GM12874 (cell line): ENCODE measurements at regions not wholly inside any gene's neighbourhood (a gene's known extent, or its start where the extent isn't known, plus 50 kb on each side); places are given as distances from the start of the nearest gene placed in this dataset.

Experiments
- TF ChIP-seq, protein P1 (sequence below): IDR thresholded peaks from 2 replicates; pipeline ENCODE4 v1.5.1; 2011; ENCODE audit warnings: low read depth, mild to moderate bottlenecking, control low read depth, low read length, moderate library complexity; ENCODE audit not compliant: insufficient read depth

DNA sequence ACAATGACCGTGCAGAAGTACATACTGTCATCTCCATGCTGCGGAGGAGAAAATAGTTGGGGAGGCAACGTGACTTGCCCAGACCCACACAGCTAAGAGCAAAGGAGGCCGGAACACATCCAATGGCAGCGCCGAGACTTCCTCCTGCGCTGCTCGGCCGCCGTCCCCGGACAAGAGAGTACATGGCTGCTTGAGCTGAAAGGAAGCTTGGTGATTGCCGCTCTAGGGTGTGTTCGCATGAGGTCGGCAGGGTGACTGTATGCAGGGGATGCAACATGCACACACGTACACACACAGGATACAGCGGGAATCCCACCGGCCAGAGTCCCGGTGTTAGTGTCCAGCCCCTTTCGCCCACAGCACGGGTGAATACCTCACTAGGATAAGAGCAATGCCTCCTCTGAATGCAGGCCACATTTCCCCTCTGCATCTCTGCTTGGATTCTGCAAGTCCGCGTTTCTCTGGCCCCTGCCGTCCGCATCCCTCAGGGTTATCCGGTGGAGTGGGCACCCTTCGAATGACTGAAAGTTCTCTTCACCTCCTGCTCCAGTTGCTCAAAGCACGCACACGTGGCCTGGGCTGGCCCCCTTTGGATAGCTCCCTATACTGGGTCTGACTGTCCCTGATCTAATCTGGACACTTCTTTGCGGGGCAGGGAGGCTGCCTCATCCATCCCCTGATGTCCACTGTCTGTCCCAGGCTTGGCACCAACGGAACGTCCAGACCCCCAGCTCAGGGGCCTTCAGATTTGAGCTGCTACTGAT, 78.8 kb downstream of the GSC start:
- TF ChIP-seq, protein P1, sequence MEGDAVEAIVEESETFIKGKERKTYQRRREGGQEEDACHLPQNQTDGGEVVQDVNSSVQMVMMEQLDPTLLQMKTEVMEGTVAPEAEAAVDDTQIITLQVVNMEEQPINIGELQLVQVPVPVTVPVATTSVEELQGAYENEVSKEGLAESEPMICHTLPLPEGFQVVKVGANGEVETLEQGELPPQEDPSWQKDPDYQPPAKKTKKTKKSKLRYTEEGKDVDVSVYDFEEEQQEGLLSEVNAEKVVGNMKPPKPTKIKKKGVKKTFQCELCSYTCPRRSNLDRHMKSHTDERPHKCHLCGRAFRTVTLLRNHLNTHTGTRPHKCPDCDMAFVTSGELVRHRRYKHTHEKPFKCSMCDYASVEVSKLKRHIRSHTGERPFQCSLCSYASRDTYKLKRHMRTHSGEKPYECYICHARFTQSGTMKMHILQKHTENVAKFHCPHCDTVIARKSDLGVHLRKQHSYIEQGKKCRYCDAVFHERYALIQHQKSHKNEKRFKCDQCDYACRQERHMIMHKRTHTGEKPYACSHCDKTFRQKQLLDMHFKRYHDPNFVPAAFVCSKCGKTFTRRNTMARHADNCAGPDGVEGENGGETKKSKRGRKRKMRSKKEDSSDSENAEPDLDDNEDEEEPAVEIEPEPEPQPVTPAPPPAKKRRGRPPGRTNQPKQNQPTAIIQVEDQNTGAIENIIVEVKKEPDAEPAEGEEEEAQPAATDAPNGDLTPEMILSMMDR, result no peak

DNA sequence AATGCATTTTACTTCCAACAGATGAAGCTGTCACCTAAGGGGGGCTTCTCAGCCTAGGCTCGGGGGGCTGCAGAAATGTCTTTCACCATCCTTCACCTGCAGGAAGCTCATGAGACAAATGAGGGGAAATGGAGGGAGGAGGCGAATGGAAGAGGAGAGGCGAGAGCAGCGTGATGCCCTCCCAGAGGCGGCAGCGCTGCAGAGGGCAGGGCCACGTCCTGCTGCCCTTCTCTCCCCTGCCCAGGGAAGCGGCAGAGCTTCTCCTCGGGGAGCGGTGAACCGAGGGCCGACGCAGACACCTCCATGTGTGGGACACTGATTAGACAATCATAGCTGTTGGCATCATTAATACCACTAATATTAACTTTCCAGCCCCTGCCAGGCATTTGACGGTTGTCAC, 78.3 kb downstream of the SERPINA3 start:
- TF ChIP-seq, protein P1, result no peak

DNA sequence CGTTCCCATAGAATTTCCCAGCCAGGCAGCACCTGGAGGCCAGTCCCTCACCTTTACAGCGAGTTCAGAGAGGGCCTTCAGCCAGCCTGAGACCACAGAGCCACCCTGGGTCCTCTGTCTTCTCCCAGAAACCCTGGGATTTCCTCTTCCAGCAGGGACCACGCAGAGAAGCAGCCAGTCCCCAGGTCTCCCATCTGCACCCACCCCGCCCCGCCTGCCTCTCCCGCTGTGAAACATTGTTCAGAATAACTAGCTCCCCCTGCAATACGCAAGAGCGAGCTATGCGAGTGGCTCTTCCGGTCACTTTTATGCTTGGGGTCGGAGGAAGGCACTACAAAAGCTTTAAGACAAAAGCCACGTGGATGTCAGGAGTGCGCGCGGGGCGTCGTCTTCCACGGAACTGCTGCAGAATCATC, 77.8 kb downstream of the SERPINA3 start:
- TF ChIP-seq, protein P1, result no peak

DNA sequence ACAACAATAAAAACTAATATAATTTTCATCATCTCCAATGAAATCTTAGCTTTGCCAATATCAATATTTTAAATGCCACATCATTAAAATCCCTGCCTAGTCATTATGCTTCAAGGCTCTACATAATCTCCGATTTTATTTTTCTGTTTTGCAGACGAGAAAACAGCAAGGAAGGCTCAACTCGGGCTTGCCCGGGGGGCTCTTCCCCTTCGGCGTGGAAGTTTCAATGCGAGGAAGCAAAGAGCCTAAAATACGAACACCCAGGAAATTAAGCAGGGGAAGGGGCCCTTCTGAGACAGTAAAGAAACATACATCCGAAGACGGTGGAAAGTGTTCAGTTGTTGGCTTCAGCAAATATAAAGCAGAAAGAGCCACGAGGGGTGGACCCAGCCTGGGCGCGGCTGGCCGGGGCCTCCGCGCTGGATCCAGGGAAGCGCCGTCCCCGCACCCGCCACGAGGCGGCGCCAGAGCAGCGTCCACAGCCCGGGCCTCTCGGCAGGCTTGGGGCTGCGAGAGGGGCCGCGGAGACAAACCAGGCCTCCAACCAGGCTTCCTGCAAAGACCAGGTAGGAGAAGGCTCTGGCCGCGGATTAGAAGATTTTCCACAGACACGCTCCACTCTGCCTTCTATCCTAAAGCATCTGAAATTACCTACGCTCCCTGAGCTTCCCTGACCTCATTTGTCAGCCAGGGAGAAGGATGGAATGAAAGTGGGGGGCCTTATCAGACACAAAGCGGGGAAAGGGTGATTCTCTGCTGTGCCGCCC, 77.2 kb downstream of the SERPINA3 start:
- TF ChIP-seq, protein P1, result peak; percentile 100

DNA sequence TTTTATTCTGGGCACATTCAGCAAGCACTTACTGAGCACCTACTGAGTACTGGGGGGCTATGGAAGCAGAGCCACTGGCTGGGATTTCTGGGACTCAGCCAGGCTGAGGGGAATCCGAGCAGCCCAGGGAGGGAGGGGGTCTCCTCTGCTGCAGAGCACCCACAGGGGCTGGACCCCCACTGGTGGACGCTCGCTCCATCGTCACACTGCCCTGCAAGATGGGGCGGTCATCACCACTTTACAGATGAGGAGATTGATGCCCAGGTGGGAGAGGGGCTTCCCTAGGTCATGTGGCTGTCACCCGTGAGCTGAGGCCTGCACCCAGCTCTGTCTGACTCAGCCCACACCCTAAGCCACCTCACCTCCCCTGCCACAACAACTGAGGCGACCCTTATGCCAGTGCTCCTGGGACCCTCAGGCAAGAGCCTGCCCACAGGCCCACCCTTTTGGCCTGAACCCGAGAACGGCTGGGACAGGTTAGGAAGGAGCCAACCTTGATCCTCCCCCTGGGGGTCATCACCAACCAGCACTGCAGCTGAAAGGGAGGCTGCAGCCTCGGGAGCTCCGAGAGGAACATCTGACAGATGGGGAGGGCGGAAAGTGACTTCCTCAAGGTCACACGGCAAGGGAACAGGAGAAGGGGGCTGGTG, 74.4 kb downstream of the SERPINA3 start:
- TF ChIP-seq, protein P1, result no peak

DNA sequence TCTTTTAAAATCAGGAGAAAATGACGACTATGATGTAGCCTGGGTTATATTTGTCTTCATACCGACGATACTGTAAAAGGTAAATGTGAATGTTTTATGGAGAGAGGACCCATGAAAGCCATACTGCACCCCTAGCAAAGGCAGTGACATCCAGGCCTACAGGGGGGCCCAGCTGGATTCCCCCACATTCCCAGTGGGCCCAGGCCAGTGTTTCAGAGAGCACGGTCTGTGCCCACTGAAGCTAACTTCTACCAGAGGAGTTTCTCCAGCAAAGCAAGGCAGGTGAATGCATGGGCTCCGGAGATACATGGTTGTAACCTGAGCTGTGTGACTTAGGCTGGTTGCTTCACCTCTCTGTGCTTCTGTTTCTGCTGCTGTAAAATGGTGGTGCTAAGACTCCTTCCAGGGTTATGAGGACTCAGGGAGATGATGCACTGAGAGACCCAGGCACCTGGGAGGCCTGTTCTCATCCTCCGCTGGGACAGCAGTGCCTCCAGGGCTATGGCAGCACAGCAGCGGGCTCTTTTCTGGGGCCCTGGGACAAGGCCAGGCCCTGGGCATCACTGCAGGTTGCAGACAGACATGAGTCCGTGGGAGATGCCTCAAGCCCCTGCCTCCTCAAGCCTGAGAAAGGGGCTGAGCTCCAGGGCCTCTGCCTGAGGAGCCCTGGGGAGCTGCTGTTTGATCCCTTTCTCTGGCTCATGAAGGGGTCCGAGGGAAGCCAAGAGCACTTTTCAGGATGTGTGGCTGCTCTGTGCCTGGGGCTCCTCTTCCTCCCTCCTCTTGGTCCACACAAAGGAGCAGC, 73.7 kb downstream of the SERPINA3 start:
- TF ChIP-seq, protein P1, result no peak

DNA sequence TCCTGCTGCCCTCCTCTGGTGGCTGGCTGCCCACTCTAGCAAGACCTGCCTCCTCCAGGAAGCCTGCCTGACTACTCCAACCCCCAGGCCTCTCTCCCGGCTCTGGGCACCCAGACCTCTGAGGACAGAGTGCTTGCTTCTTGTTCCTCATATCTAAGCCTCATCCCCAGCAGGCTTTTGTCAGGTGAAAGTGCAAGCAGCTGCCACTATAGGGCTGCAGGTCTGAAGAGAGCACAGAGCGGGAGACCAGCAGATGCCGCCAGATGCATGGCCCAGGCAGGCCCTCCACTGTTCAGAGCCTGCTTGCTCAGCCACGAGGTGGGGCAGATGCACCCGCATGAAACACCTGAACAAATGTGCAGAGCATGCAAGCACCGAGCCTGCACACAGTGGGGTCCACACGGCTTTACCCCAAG, 73.0 kb downstream of the SERPINA3 start:
- TF ChIP-seq, protein P1, result no peak
